Lower leg skin (tissue), 4 donors: ENCODE measurements at regions not wholly inside any gene's neighbourhood (a gene's known extent, or its start where the extent isn't known, plus 50 kb on each side); places are given as distances from the start of the nearest gene placed in this dataset.

ENCODE experiments used
- DNase-seq, 2 donors: peaks; one replicate each; pipeline ENCODE4 v3.0.0-alpha.2; 2019; ENCODE audit warnings: low spot score in 2 of 2
- H3K4me3 ChIP-seq: fragments of 200-600 bp; sonication (generic); 2 replicates; pipeline ENCODE4 v1.5.1; 2017; ENCODE audit warnings: mild to moderate bottlenecking, low read depth; ENCODE audit not compliant: poor library complexity, severe bottlenecking
- POLR2A ChIP-seq, 2 donors: fragments of 450-650 bp; IDR thresholded peaks; one replicate each; pipeline ENCODE4 v1.6.1; 2016 to 2017; ENCODE audit warnings: antibody characterized with exemption in 2 of 2, mild to moderate bottlenecking in 1 of 2, moderate library complexity in 1 of 2
- WGBS, 2 donors: methylation state at CpG; one replicate each; pipeline ENCODE4 v1.1.5; 2018; 5-methylcytosine and 5-hydroxymethylcytosine counted together
- intact Hi-C: fragments of 100-400 bp; cut with DNase I; formaldehyde crosslinking; loops from one replicate; pipeline ENCODE4 v1.15.0; 2023; ENCODE audit warnings: low total_unique reads
- TF ChIP-seq, protein P1 (sequence below), 3 donors: fragments of 450-650 bp; IDR thresholded peaks; one replicate each; pipeline ENCODE4 v1.5.1; 2016; ENCODE audit warnings: antibody characterized with exemption in 3 of 3, mild to moderate bottlenecking in 3 of 3, moderate library complexity in 2 of 3

DNA sequence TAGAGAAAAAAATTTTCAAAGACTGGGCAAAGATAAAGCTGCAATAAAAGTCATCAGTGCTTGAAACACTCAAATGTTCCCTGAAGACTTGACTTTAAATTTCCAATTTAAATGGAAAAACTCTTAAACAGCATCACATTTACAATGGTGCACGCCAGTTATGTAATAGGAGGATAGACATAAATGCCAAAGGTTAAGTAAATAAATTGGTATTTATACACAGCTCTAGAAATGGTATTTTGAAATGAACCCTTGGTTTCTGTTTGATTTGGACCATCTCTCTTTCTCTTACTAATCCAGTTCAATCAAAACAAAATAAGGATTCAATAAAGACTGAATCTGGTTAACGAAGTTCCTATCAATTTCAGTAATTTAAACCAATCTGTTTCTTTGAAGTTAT, 272.6 kb downstream of the GPM6A start:
- intact Hi-C loops: loop anchor here (10.0 kb wide), 1 partner anchor 775 kb away; no protein-coding TSS in a partner anchor
- WGBS, 2 donors: 66 to 76% methylated on average over 2 of the region's 2 CpGs
- H3K4me3 ChIP-seq: no peak overlapping the region
- TF ChIP-seq, protein P1, sequence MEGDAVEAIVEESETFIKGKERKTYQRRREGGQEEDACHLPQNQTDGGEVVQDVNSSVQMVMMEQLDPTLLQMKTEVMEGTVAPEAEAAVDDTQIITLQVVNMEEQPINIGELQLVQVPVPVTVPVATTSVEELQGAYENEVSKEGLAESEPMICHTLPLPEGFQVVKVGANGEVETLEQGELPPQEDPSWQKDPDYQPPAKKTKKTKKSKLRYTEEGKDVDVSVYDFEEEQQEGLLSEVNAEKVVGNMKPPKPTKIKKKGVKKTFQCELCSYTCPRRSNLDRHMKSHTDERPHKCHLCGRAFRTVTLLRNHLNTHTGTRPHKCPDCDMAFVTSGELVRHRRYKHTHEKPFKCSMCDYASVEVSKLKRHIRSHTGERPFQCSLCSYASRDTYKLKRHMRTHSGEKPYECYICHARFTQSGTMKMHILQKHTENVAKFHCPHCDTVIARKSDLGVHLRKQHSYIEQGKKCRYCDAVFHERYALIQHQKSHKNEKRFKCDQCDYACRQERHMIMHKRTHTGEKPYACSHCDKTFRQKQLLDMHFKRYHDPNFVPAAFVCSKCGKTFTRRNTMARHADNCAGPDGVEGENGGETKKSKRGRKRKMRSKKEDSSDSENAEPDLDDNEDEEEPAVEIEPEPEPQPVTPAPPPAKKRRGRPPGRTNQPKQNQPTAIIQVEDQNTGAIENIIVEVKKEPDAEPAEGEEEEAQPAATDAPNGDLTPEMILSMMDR (IDR thresholded peaks at IDR 0.05): no peak
- TF ChIP-seq POLR2A (IDR thresholded peaks at IDR 0.05): no peak
- DNase-seq: no peak

DNA sequence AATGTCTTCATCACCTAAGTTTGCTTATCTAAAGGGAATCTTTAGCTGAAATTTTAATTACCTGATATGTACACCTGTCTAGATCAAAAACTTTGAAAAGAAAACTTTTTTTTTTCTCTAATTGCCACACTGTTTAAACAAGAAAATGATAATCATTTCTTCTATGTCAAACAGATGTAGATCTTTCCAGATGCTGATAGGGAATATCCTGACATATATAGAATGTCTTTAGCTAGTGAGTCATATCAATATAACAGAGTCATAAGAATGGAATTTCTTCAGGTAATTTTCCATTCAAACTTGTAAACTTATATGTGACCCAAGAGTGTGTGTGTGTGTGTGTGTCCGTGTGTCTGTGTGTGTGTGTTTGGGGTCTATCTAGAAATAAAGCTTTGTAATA, 271.9 kb downstream of the GPM6A start:
- WGBS, 2 donors: 77 to 80% methylated on average over 1 of the region's 1 CpG
- DNase-seq: no peak
- no peak overlapping the region for H3K4me3 ChIP-seq
- TF ChIP-seq, protein P1 (IDR thresholded peaks at IDR 0.05): no peak
- TF ChIP-seq POLR2A (IDR thresholded peaks at IDR 0.05): no peak
- intact Hi-C loops: no loop called here

DNA sequence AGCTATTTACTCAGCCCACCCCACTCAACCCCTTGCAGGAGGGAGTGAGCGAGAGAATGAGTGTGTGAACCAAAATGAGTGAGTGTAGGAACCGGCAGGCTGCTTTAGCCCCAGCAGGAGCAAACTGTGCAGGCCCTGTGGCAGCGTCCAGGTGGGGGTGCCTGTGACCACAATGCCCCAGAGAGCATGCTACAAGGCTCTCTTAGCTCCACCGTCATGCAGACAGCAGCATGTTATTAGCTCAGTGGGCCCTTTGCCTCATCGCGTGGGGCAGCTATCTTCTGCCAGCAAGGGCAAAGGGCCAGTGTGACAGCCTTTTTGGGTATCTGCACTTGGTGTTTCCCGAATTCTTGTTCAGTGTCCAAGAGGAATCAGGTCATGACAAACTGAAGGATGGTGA, 271.3 kb downstream of the GPM6A start:
- intact Hi-C loops: no loop called here
- TF ChIP-seq POLR2A (IDR thresholded peaks at IDR 0.05): no peak
- TF ChIP-seq, protein P1 (IDR thresholded peaks at IDR 0.05): no peak

DNA sequence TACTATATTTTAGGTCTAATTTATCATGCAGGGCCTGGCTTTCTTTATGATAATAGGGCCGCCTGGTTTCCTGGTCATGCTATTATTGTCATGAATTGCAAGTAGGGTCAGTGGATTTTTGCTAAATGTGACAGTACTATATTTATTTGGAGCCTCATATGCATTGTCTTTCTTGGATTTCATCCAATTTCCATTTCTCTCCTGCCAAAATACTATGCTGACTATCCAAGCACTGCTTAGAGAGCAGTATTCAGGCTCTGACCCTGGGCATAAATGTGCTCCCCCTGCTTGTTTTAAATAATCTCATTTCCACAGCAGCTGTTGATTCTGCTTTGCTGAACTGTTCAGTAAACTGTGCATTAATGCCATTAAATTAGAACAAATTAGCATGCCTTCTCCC, 269.3 kb downstream of the GPM6A start:
- 68 to 78% methylated on average over 1 of the region's 1 CpG for WGBS, 2 donors
- no peak for TF ChIP-seq POLR2A (IDR thresholded peaks at IDR 0.05)
- TF ChIP-seq, protein P1 (IDR thresholded peaks at IDR 0.05): no peak

More for the DNA sequence above, 271.3 kb downstream of the GPM6A start:
- H3K4me3 ChIP-seq: no peak overlapping the region
- WGBS, 2 donors: 93 to 95% methylated on average over 7 of the region's 7 CpGs
- no peak for DNase-seq

DNA sequence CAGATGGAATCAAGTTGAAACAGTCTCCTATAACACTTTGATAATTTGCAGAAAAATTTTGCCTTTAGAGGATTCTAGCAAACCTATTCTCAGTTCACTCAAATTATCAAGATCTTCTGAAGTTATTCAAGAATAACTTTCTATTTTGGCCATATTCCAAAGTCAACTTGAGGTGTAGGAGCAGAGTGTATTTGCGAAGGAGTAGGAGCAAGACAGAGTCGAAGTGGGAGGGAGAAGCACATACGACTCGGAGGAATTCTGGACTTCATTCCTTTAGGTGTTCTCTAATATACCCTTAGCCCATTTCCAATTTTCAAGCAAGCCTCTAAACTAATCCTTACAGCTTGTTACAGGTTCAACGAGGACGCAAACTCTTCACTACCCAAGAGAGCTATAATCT, 252.9 kb downstream of the GPM6A start:
- no peak overlapping the region for H3K4me3 ChIP-seq
- intact Hi-C loops: no loop called here
- WGBS, 2 donors: 63 to 66% methylated on average over 6 of the region's 6 CpGs
- no peak for DNase-seq
- TF ChIP-seq, protein P1 (IDR thresholded peaks at IDR 0.05): no peak
- no peak for TF ChIP-seq POLR2A (IDR thresholded peaks at IDR 0.05)

More for the DNA sequence above, 269.3 kb downstream of the GPM6A start:
- no peak overlapping the region for H3K4me3 ChIP-seq
- DNase-seq: no peak
- intact Hi-C loops: no loop called here

DNA sequence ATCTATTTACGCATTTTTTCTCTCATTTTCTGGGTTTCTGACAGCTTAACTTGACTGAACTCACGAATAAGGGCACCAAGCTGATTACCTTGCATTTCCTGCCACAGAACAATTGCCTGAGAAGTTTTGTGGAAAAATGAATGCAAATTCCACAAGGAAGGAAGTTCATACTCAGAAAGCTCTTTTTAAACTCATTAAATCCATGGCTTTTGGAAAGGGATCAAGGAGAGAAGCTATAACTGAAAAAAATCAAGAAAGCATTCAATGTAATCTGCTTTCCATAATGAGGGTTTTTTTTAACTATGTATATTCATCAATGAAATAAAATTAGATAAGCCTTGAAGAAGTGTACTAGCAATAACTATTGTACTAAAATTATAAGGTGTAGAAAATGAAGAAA, 252.5 kb downstream of the GPM6A start:
- H3K4me3 ChIP-seq: no peak overlapping the region
- WGBS, 2 donors: 58 to 64% methylated on average over 2 of the region's 2 CpGs
- TF ChIP-seq POLR2A (IDR thresholded peaks at IDR 0.05): no peak
- TF ChIP-seq, protein P1 (IDR thresholded peaks at IDR 0.05): no peak
- intact Hi-C loops: no loop called here
- DNase-seq: no peak
